ENCODE measurements at regions not wholly inside any gene's neighbourhood (a gene's known extent, or its start where the extent isn't known, plus 50 kb on each side); places are given as distances from the start of the nearest gene placed in this dataset.

- H3K4me3 ChIP-seq (ENCODE audit: insufficient read depth, low read depth, low read length) = no peak overlapping the region
- no peak overlapping the region for H3K27ac ChIP-seq (ENCODE audit: insufficient read depth, low read depth, low read length, poor library complexity, severe bottlenecking)
- no peaks in the 10 kb centered on the region for H3K36me3 ChIP-seq (ENCODE audit: control insufficient read depth, insufficient read depth, low read length)
- 91 to 100% methylated on average over 4 of the region's 4 CpGs for WGBS, 2 experiments
- H3K27me3 ChIP-seq (ENCODE audit: control insufficient read depth, insufficient read depth, low read length, poor library complexity, severe bottlenecking) = no peaks in the 10 kb centered on the region
- H3K4me1 ChIP-seq (ENCODE audit: control insufficient read depth, insufficient read depth, low read length) = no peaks in the 10 kb centered on the region
- no peaks in the 10 kb centered on the region for H3K9me3 ChIP-seq (ENCODE audit: control insufficient read depth, low read length)
Observed at GRCh38 chr6:40973304-40973703, 65.7 kb downstream of the UNC5CL start.

GRCh38 chr6:40972814-40973213 lies 66.2 kb downstream of the UNC5CL start:
- WGBS, 2 experiments = 89% methylated on average over 3 of the region's 3 CpGs
- H3K27me3 ChIP-seq (ENCODE audit: control insufficient read depth, insufficient read depth, low read length, poor library complexity, severe bottlenecking) = no peaks in the 10 kb centered on the region
- H3K9me3 ChIP-seq (ENCODE audit: control insufficient read depth, low read length) = no peaks in the 10 kb centered on the region
- H3K27ac ChIP-seq (ENCODE audit: insufficient read depth, low read depth, low read length, poor library complexity, severe bottlenecking) = no peak overlapping the region
- no peaks in the 10 kb centered on the region for H3K4me1 ChIP-seq (ENCODE audit: control insufficient read depth, insufficient read depth, low read length)
- H3K4me3 ChIP-seq (ENCODE audit: insufficient read depth, low read depth, low read length) = no peak overlapping the region
- no peaks in the 10 kb centered on the region for H3K36me3 ChIP-seq (ENCODE audit: control insufficient read depth, insufficient read depth, low read length)

GRCh38 chr6:40972190-40972589 lies 66.8 kb downstream of the UNC5CL start:
- Histone ChIP-seq H3K4me3 (ENCODE audit: insufficient read depth, low read depth, low read length) (no peak overlapping the region), H3K27me3 (ENCODE audit: control insufficient read depth, insufficient read depth, low read length, poor library complexity, severe bottlenecking) (no peaks in the 10 kb centered on the region), H3K27ac (ENCODE audit: insufficient read depth, low read depth, low read length, poor library complexity, severe bottlenecking) (no peak overlapping the region), H3K4me1 (ENCODE audit: control insufficient read depth, insufficient read depth, low read length) (no peaks in the 10 kb centered on the region), H3K36me3 (ENCODE audit: control insufficient read depth, insufficient read depth, low read length) (no peaks in the 10 kb centered on the region), H3K9me3 (ENCODE audit: control insufficient read depth, low read length) (no peaks in the 10 kb centered on the region)
- WGBS, 2 experiments = 90 to 96% methylated on average over 3 of the region's 3 CpGs

GRCh38 chr6:40968620-40969164 lies 70.3 kb downstream of the UNC5CL start:
- no peaks in the 10 kb centered on the region for H3K4me1 ChIP-seq (ENCODE audit: control insufficient read depth, insufficient read depth, low read length)
- H3K4me3 ChIP-seq (ENCODE audit: insufficient read depth, low read depth, low read length) = no peak overlapping the region
- H3K27me3 ChIP-seq (ENCODE audit: control insufficient read depth, insufficient read depth, low read length, poor library complexity, severe bottlenecking) = no peaks in the 10 kb centered on the region
- H3K36me3 ChIP-seq (ENCODE audit: control insufficient read depth, insufficient read depth, low read length) = no peaks in the 10 kb centered on the region
- H3K9me3 ChIP-seq (ENCODE audit: control insufficient read depth, low read length) = no peaks in the 10 kb centered on the region
- H3K27ac ChIP-seq (ENCODE audit: insufficient read depth, low read depth, low read length, poor library complexity, severe bottlenecking) = no peak overlapping the region

- WGBS, 2 experiments = 94% methylated on average over 4 of the region's 4 CpGs
- Histone ChIP-seq H3K27me3 (ENCODE audit: control insufficient read depth, insufficient read depth, low read length, poor library complexity, severe bottlenecking) (no peaks in the 10 kb centered on the region), H3K4me3 (ENCODE audit: insufficient read depth, low read depth, low read length) (no peak overlapping the region), H3K27ac (ENCODE audit: insufficient read depth, low read depth, low read length, poor library complexity, severe bottlenecking) (no peak overlapping the region), H3K36me3 (ENCODE audit: control insufficient read depth, insufficient read depth, low read length) (no peaks in the 10 kb centered on the region), H3K9me3 (ENCODE audit: control insufficient read depth, low read length) (no peaks in the 10 kb centered on the region), H3K4me1 (ENCODE audit: control insufficient read depth, insufficient read depth, low read length) (no peaks in the 10 kb centered on the region)
Observed at GRCh38 chr6:40966860-40967259, 72.2 kb downstream of the UNC5CL start.

GRCh38 chr6:40965046-40965445 lies 74.0 kb downstream of the UNC5CL start:
- H3K9me3 ChIP-seq (ENCODE audit: control insufficient read depth, low read length) = no peaks in the 10 kb centered on the region
- no peak overlapping the region for H3K27ac ChIP-seq (ENCODE audit: insufficient read depth, low read depth, low read length, poor library complexity, severe bottlenecking)
- WGBS, 2 experiments = 99 to 100% methylated on average over 2 of the region's 2 CpGs
- H3K4me1 ChIP-seq (ENCODE audit: control insufficient read depth, insufficient read depth, low read length) = no peaks in the 10 kb centered on the region
- no peak overlapping the region for H3K4me3 ChIP-seq (ENCODE audit: insufficient read depth, low read depth, low read length)
- H3K36me3 ChIP-seq (ENCODE audit: control insufficient read depth, insufficient read depth, low read length) = no peaks in the 10 kb centered on the region
- no peaks in the 10 kb centered on the region for H3K27me3 ChIP-seq (ENCODE audit: control insufficient read depth, insufficient read depth, low read length, poor library complexity, severe bottlenecking)

GRCh38 chr6:40963019-40963418 lies 76.0 kb downstream of the UNC5CL start:
- H3K4me3 ChIP-seq (ENCODE audit: insufficient read depth, low read depth, low read length) = no peak overlapping the region

GRCh38 chr6:40962241-40962640 lies 76.8 kb downstream of the UNC5CL start:
- no peaks in the 10 kb centered on the region for H3K9me3 ChIP-seq (ENCODE audit: control insufficient read depth, low read length)
- 76 to 86% methylated on average over 2 of the region's 2 CpGs for WGBS, 2 experiments
- no peaks in the 10 kb centered on the region for H3K4me1 ChIP-seq (ENCODE audit: control insufficient read depth, insufficient read depth, low read length)
- H3K27ac ChIP-seq (ENCODE audit: insufficient read depth, low read depth, low read length, poor library complexity, severe bottlenecking) = no peak overlapping the region
- H3K4me3 ChIP-seq (ENCODE audit: insufficient read depth, low read depth, low read length) = no peak overlapping the region
- H3K36me3 ChIP-seq (ENCODE audit: control insufficient read depth, insufficient read depth, low read length) = no peaks in the 10 kb centered on the region
- no peaks in the 10 kb centered on the region for H3K27me3 ChIP-seq (ENCODE audit: control insufficient read depth, insufficient read depth, low read length, poor library complexity, severe bottlenecking)

More at GRCh38 chr6:40963019-40963418, 76.0 kb downstream of the UNC5CL start:
- no peak overlapping the region for H3K27ac ChIP-seq (ENCODE audit: insufficient read depth, low read depth, low read length, poor library complexity, severe bottlenecking)
- no peaks in the 10 kb centered on the region for H3K4me1 ChIP-seq (ENCODE audit: control insufficient read depth, insufficient read depth, low read length)
- H3K9me3 ChIP-seq (ENCODE audit: control insufficient read depth, low read length) = no peaks in the 10 kb centered on the region
- H3K27me3 ChIP-seq (ENCODE audit: control insufficient read depth, insufficient read depth, low read length, poor library complexity, severe bottlenecking) = no peaks in the 10 kb centered on the region
- no peaks in the 10 kb centered on the region for H3K36me3 ChIP-seq (ENCODE audit: control insufficient read depth, insufficient read depth, low read length)
- 86 to 88% methylated on average over 2 to 3 of the region's 3 CpGs for WGBS, 2 experiments

- Histone ChIP-seq H3K36me3 (ENCODE audit: control insufficient read depth, insufficient read depth, low read length) (no peaks in the 10 kb centered on the region), H3K27me3 (ENCODE audit: control insufficient read depth, insufficient read depth, low read length, poor library complexity, severe bottlenecking) (no peaks in the 10 kb centered on the region), H3K4me1 (ENCODE audit: control insufficient read depth, insufficient read depth, low read length) (no peaks in the 10 kb centered on the region), H3K4me3 (ENCODE audit: insufficient read depth, low read depth, low read length) (no peak overlapping the region), H3K27ac (ENCODE audit: insufficient read depth, low read depth, low read length, poor library complexity, severe bottlenecking) (no peak overlapping the region), H3K9me3 (ENCODE audit: control insufficient read depth, low read length) (no peaks in the 10 kb centered on the region)
- 89 to 98% methylated on average over 4 of the region's 4 CpGs for WGBS, 2 experiments
Observed at GRCh38 chr6:40961831-40962230, 77.2 kb downstream of the UNC5CL start.

GRCh38 chr6:40960742-40961430 lies 78.1 kb downstream of the UNC5CL start:
- Histone ChIP-seq H3K36me3 (ENCODE audit: control insufficient read depth, insufficient read depth, low read length) (no peaks in the 10 kb centered on the region), H3K27me3 (ENCODE audit: control insufficient read depth, insufficient read depth, low read length, poor library complexity, severe bottlenecking) (no peaks in the 10 kb centered on the region), H3K4me3 (ENCODE audit: insufficient read depth, low read depth, low read length) (no peak overlapping the region), H3K27ac (ENCODE audit: insufficient read depth, low read depth, low read length, poor library complexity, severe bottlenecking) (no peak overlapping the region), H3K4me1 (ENCODE audit: control insufficient read depth, insufficient read depth, low read length) (no peaks in the 10 kb centered on the region), H3K9me3 (ENCODE audit: control insufficient read depth, low read length) (no peaks in the 10 kb centered on the region)
- WGBS, 2 experiments = 89 to 91% methylated on average over 14 of the region's 14 CpGs
